ENCODE measurements at regions not wholly inside any gene's neighbourhood (a gene's known extent, or its start where the extent isn't known, plus 50 kb on each side); places are given as distances from the start of the nearest gene placed in this dataset.
A peak's percentile ranks its signal among the peaks of the same experiment; 100 is the strongest.
"Not testable (repeated sequence)": the region's sequence is repeated elsewhere in the genome, so short reads cannot be mapped to it uniquely, and the experiment has no call there.

- no peak overlapping the region for H3K4me3 ChIP-seq (replicated peaks; ENCODE audit: low read depth, low read length)
- TF ChIP-seq CTCF (IDR thresholded peaks at IDR 0.05; ENCODE audit: low read depth, low read length, missing control alignments), result no peak
- no peak for DNase-seq (ENCODE audit: extremely low read depth, low read depth)
Observed at GRCh38 chr2:111250448-111251030, 129.8 kb downstream of the BCL2L11 start.

GRCh38 chr2:111251711-111252110, 131.0 kb downstream of the BCL2L11 start:
- TF ChIP-seq CTCF (IDR thresholded peaks at IDR 0.05; ENCODE audit: low read depth, low read length, missing control alignments), result no peak
- no peak for DNase-seq (ENCODE audit: extremely low read depth, low read depth)
- H3K4me3 ChIP-seq (replicated peaks; ENCODE audit: low read depth, low read length), result no peak overlapping the region

- peak; percentile 1 for DNase-seq (ENCODE audit: extremely low read depth, low read depth)
- TF ChIP-seq CTCF (IDR thresholded peaks at IDR 0.05; ENCODE audit: low read depth, low read length, missing control alignments), result no peak
- no peak overlapping the region for H3K4me3 ChIP-seq (replicated peaks; ENCODE audit: low read depth, low read length)
Observed at GRCh38 chr2:111252436-111252835, 131.7 kb downstream of the BCL2L11 start.

- not testable (repeated sequence) for DNase-seq (ENCODE audit: extremely low read depth, low read depth)
Observed at GRCh38 chr2:111254916-111255315, 134.2 kb downstream of the BCL2L11 start.

GRCh38 chr2:111256628-111257027, 135.9 kb downstream of the BCL2L11 start:
- not testable (repeated sequence) for DNase-seq (ENCODE audit: extremely low read depth, low read depth); H3K4me3 ChIP-seq (replicated peaks; ENCODE audit: low read depth, low read length)

More at GRCh38 chr2:111254916-111255315, 134.2 kb downstream of the BCL2L11 start:
- not testable (repeated sequence) for H3K4me3 ChIP-seq (replicated peaks; ENCODE audit: low read depth, low read length)

GRCh38 chr2:111257607-111258006, 136.9 kb downstream of the BCL2L11 start:
- not testable (repeated sequence) for DNase-seq (ENCODE audit: extremely low read depth, low read depth); H3K4me3 ChIP-seq (replicated peaks; ENCODE audit: low read depth, low read length)

- H3K4me3 ChIP-seq (replicated peaks; ENCODE audit: low read depth, low read length); DNase-seq (ENCODE audit: extremely low read depth, low read depth): not testable (repeated sequence)
Observed at GRCh38 chr2:111258318-111258717, 137.6 kb downstream of the BCL2L11 start.

- H3K4me3 ChIP-seq (replicated peaks; ENCODE audit: low read depth, low read length), result not testable (repeated sequence)
- DNase-seq (ENCODE audit: extremely low read depth, low read depth), result peak; percentile 15
Observed at GRCh38 chr2:111262627-111263379, 142.1 kb downstream of the BCL2L11 start.

GRCh38 chr2:111263380-111264017, 142.8 kb downstream of the BCL2L11 start:
- not testable (repeated sequence) for DNase-seq (ENCODE audit: extremely low read depth, low read depth); H3K4me3 ChIP-seq (replicated peaks; ENCODE audit: low read depth, low read length)

- DNase-seq (ENCODE audit: extremely low read depth, low read depth); H3K4me3 ChIP-seq (replicated peaks; ENCODE audit: low read depth, low read length): not testable (repeated sequence)
Observed at GRCh38 chr2:111264956-111265355, 144.2 kb downstream of the BCL2L11 start.

GRCh38 chr2:111266556-111266955, 145.8 kb downstream of the BCL2L11 start:
- DNase-seq (ENCODE audit: extremely low read depth, low read depth); H3K4me3 ChIP-seq (replicated peaks; ENCODE audit: low read depth, low read length): not testable (repeated sequence)

GRCh38 chr2:111267038-111267437, 146.3 kb downstream of the BCL2L11 start:
- not testable (repeated sequence) for H3K4me3 ChIP-seq (replicated peaks; ENCODE audit: low read depth, low read length); DNase-seq (ENCODE audit: extremely low read depth, low read depth)

- H3K4me3 ChIP-seq (replicated peaks; ENCODE audit: low read depth, low read length); DNase-seq (ENCODE audit: extremely low read depth, low read depth): not testable (repeated sequence)
Observed at GRCh38 chr2:111269761-111270323, 149.1 kb downstream of the BCL2L11 start.

GRCh38 chr2:111270569-111270968, 149.9 kb downstream of the BCL2L11 start:
- not testable (repeated sequence) for DNase-seq (ENCODE audit: extremely low read depth, low read depth); H3K4me3 ChIP-seq (replicated peaks; ENCODE audit: low read depth, low read length)
